HPDE6-E6E7 (cell line): ENCODE measurements at regions not wholly inside any gene's neighbourhood (a gene's known extent, or its start where the extent isn't known, plus 50 kb on each side); places are given as distances from the start of the nearest gene placed in this dataset.

Experiments
- DNase-seq: peaks from one replicate; pipeline ENCODE4 v3.0.0; 2011; ENCODE audit warnings: missing footprints; ENCODE audit errors: extremely low spot score

DNA sequence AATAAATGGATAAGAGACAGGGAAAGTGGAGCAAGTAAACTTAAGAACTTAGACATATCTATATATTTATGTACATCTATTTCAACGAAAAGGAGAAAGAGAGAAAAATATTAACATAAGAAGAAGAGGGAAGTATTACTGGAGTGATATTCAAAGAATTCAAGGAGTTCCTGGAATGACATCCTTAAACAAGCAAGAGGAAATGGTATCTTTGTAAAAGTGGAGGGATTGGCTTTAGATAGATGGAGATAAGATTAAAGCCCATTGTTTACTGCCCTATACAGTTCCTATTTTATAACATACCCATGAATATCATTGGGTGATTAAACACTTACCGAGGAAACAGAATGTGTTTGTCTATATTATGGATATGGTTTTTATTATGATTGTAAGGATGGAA is 1036.3 kb downstream of the TTLL7 start:
- DNase-seq = no peak

DNA sequence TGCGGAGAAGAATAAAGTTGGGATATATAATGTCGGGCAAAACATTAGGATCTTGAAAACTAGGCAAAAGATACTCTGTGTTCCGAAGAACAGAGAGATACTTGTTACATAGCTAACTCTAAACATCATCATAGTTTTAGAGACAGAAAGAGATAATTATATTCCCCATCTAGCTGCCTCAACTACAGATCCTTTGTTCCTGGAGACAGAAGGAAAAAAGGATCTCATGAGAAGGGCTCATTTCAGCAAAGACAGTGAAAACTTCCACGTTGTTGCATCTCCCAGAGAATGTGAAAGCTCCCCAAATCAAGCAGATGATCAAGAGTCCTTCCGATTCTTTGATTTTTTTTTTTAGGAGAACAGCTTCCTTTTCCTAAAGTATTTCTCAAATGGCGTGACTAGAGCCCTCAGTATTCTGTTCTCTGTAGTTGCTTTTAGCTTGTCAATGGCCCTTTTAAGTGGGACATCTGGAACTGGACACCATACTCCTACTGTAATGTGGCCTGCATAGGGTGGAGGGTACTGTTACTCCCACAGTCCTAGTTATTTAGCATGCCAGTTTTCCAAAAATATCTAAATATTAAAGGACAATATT is 1048.2 kb downstream of the TTLL7 start:
- DNase-seq = no peak

DNA sequence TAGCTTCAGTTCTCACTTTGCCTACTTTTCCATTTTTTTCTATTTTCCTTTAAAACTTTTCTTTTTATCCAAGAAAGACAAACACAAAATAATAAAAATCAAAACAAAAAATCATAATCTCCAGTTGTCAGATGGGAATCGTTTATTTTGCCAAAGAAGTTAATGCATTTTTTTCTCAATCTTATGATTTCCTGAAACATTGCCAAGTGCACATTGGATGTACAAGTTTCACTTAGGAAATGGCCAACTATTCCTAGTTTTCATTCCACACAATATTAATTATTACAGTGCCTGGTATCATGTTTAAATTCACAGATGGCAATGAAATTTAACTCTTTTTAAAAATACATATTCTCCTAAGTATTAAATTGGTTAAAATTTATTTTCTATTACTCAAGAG is 1050.5 kb downstream of the TTLL7 start:
- DNase-seq = no peak

GRCh38 chr1:82947278-82947677 is 1051.7 kb downstream of the TTLL7 start:
- no peak for DNase-seq

GRCh38 chr1:82946096-82946605 is 1052.8 kb downstream of the TTLL7 start:
- DNase-seq = no peak

DNA sequence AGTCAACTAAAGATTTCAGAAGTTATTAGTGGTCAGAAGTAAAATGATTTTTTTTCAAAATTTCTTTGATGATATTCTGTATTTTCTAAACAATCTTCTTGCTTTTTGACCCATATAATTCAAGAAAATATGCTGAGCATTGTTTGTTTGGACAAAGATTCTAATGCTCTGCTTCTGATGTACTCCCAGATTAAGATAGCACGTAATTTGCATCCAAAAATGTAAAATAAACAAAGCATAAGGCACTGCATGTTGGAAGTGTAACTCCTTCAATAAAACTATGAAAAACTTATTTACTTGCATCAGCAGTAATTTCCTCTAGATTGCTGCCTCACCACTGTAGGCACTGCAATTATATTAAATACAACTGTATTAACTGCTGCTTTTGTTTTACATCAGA is 1054.1 kb downstream of the TTLL7 start:
- DNase-seq = no peak

- DNase-seq = no peak
Measured at GRCh38 chr1:82934074-82934473, 1064.9 kb downstream of the TTLL7 start.

DNA sequence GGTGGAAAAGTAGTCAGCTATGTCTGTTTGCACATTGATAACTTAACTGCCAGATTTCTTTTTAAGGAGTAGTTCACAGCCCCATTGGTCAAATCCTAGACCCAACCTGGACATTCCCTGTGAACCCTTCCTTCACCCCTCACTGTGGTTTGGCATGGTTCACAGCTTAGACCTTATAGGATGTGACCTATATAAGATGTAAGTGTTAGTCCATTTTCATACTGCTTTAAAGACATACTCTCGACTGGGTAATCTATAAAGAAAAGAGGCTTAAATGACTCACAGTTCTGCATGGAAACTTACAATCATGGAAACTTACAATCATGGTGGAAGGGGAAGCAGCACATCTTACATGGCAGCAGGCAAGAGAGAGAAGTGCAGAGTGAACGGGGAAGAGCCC is 1066.2 kb downstream of the TTLL7 start:
- DNase-seq = no peak

DNA sequence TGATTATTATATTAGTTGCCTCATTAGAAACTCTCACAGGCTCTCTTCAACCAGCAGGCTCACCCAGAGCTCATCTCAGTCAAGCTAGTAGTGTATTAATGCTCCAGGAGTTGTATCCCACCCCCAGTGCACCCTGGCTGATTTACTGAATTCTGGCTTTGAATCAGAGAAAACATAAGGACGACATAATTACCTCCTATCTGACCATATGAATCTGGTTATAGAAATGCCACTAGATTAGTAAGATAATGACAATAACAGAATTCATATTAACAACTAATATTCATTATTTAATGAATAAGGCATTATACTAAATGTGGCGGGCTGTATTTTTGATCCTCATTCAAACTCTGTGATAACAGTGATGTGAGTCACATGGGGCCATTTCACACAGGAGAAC is 1066.7 kb downstream of the TTLL7 start:
- no peak for DNase-seq

- DNase-seq = no peak
Measured at GRCh38 chr1:82931006-82931405, 1067.9 kb downstream of the TTLL7 start.

- DNase-seq = no peak
Measured at GRCh38 chr1:82927753-82928152, 1071.2 kb downstream of the TTLL7 start.

DNA sequence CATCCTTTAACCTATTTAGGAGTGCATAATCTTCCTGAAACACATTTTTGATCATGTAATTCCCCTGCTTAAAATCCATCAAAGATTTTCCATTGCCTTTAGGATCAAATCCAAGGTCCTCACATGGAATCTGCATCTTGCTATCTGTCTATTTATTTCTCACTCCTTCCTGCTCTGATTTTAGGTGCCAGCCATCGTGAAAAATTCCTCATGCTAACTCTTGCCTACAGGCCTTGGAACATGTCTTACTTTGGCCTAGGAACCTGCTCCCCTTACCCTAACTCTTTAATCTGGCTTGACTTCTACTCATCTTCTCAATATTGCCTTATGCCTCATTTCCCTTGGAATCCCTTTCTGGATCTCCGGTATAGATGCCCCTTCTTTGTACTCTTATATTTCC is 1074.3 kb downstream of the TTLL7 start:
- no peak for DNase-seq

DNA sequence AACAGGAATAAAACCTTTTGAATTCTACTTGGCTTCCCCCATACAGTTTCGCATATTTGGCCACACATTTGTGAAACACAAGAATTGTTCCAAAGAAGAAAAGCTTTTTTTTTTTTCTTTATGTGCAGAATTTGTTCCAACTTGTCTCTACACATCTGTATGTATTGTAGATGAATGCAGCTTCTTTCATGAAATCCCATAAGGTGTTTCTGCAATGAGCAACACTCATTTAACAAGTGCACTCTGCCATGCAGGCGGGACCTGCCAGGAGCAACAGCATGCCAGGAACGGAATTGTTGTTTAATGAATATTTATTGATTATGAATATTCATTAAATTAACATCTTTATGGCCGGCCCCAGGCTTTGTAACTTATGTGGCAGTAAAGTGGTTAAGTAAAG is 1075.0 kb downstream of the TTLL7 start:
- DNase-seq = no peak

DNA sequence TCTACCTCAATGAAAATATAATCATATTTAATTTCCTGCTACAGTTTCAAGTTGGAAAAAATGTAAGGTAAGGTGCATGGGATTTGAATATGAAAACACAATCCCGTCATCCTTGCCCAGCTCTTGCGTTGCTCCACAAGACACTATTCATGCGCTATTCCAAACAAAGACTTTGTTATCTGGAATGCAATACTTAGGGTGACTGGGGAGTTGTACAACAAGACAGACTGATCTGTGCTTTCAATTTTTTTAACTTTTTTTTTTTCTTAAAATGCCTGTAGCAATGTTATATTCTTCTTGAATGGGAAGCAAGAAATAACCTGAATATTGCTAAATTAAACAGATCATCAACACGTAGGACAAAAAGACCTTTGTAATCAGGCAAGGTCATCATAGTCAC is 1077.2 kb downstream of the TTLL7 start:
- no peak for DNase-seq

- no peak for DNase-seq
Measured at GRCh38 chr1:82920418-82921248, 1078.3 kb downstream of the TTLL7 start.

- no peak for DNase-seq
Measured at GRCh38 chr1:82919837-82920236, 1079.1 kb downstream of the TTLL7 start.

- DNase-seq = no peak
Measured at GRCh38 chr1:82907313-82907712, 1091.6 kb downstream of the TTLL7 start.

GRCh38 chr1:82903626-82904025 is 1095.3 kb downstream of the TTLL7 start:
- DNase-seq = no peak

GRCh38 chr1:82901561-82901960 is 1097.4 kb downstream of the TTLL7 start:
- no peak for DNase-seq

DNA sequence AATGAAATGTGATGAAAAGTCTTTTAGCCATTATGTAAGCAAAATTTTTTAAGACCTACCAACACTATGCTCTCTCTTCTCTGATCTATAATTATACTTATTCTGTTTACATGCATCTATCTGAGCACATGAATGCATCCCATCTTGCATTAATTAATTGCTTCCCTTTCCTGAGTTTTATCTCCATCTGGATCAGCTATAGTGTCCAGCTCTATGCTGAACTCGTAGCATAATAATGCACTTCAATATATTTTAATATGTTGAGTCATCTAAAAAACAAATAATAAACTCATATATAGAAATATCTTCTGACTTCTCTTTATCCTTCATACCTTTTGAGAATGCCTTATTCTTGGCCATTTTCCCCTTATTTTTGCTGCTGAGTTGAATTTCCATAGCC is 1097.8 kb downstream of the TTLL7 start:
- DNase-seq = no peak

DNA sequence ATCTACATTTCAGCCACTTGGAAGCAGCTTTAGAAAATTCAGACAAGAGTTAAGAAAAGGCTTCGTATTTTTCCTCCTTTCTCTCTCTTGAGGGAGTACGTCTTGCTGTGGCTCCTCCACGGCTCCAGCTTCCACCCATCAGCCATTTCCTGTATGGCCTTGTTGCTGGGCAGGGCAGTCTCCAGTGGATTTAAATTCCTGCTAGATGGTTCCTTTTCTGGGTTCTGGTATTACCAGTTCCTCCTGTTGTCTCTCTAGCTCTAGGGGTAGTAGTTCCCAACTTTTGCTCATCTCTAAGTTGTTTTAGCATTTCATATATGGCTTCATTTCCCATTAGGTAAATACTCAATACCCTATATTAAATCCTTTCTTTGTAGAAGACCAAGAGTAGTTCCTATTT is 1098.3 kb downstream of the ADGRL2 start:
- DNase-seq = no peak

GRCh38 chr1:82897549-82897948 is 1096.8 kb downstream of the ADGRL2 start:
- no peak for DNase-seq

DNA sequence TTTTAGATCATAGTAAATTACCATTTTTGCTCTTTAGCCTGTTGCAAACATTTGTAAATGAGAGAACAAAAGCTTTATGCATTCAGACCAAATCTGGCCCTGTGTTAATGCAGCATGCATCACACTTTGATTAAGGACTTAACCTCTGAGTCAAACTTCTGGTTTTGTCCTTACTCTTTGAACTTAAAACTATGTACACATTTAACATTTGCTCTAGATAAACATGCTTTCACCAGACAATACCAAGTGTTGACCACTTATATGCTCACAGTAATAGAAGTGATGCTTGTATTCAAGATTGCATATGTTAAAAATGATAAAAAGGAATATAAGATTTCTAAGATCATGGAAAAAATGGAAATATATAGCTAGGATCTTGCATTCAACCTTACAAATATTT is 1095.3 kb downstream of the ADGRL2 start:
- no peak for DNase-seq
